A172 (cell line): ENCODE measurements at regions not wholly inside any gene's neighbourhood (a gene's known extent, or its start where the extent isn't known, plus 50 kb on each side); places are given as distances from the start of the nearest gene placed in this dataset.

Experiments used
- DNase-seq: peaks from one replicate; pipeline ENCODE4 v3.0.0-alpha.2; 2015; ENCODE audit warnings: low spot score

DNA sequence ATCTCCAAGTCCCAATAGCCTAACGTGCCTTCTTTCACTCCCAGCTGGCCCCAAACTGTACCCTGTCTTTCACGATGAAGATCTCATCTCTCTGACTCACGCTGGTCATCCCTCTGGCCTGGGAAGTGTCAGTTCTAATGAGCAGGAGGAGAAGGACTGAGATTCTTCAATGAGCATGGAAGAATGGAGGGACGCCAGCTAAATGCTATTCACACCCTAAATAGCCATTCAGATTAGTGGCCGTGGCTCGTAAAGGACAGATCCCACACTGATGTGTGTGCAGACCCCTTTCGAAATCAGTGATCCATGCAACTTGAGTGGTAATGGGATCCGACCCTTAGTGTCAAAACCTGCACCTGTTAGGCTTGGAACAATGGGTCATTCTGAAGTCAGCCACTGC, 75.9 kb upstream of the SMYD2 start:
- DNase-seq: no peak

- DNase-seq: no peak
Observed at GRCh38 chr1:214208460-214208859, 72.5 kb upstream of the SMYD2 start.

DNA sequence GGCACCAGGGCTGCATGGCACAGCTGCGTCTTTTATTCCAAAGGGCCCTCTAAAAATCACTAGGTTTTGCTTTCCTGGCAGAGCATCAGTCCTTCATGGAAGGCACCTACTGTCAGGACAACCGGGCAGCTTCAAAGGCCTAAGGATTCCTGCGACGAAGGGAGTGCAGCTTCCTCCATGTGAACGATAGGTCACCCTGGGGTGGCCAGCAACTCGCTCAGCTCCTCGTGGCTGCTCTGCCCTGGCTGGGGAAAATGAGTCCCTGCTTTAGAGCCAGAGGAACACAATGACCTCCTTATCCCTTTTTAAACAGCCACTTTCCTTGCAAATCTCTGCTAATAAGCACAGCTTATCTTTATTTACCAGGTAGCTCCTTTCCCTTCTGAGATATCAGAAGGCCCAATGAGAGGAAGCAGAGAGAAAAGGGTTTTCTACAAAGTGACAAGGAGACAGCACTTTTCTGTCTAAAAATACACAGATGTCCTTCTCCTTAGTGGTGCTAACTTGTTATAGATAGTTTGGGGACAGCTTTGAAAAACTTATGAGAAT, 71.6 kb upstream of the SMYD2 start:
- no peak for DNase-seq

DNA sequence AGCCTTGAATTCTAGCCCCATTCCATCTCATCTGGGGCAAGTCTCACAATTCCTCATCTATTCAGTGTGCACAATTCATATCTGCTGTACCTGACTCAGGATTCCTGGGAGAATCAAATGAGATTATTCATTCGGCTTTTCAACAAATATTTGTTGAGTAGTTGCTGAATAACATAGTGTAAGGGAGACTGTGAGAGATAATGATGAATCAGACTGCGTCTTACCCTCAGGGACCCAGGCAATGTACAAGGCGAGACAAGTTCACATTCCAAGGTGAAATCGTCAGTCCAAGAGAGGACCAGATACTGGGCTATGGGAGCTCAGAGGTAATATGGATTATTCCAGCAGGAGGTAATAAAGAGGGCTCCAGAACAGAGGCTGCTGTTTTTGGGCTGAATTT, 67.8 kb upstream of the SMYD2 start:
- DNase-seq: peak; percentile 46

DNA sequence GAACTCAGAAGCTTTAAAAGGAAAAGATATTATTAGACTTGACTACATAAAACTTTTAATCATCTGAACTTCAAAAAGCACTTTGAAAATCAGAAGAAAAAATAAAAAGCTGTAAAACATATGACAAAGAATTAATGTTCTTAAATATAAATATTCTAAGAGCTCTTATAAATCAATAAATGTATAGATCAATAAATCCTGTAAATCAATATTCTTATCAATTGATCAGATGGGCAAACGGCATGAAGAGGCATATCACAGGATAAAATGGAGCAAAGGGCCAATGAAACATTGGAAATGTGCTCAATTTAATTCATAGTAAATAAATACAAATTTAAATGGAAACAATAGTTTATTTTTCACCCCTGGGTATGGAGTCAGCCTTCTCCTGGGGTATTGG, 66.1 kb upstream of the SMYD2 start:
- DNase-seq: no peak

DNA sequence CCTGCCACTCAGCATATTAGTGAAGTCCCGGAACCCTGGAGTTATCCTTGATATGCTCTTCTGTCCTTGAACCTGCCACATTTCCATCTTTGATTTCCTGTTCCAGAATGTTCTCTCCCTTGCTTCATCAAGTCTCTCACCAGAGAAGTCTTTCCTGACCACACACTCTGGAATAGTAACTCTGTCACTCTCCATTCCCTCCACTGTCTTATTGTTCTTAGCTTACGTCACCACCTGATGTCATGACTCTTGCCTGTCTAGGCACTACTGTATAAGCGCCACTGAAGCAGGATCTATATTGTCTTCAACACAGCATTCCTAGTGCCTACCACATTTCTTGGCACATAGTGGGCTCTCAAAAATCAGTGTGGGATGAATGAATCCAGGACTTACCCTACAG, 65.4 kb upstream of the SMYD2 start:
- no peak for DNase-seq

DNA sequence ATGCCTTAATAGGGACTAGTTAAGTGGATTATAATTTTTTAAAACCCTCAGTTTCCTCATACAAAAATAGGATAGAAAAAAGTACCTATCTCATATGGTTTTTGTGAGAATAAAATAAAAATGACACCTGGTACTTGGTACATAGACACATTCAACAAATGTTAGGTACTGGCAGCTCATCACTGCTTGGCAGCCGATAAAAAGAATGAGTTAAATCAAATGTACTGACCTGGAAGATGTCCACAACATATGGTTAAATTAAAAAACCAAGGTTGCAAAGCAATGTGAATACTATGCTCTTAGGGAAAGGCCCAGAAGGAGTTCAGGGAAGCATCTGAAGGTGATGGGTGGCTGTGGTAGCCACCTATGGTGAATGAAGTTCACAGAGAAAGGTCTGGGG, 64.9 kb upstream of the SMYD2 start:
- no peak for DNase-seq

GRCh38 chr1:214216779-214217178, 64.2 kb upstream of the SMYD2 start:
- DNase-seq: no peak

DNA sequence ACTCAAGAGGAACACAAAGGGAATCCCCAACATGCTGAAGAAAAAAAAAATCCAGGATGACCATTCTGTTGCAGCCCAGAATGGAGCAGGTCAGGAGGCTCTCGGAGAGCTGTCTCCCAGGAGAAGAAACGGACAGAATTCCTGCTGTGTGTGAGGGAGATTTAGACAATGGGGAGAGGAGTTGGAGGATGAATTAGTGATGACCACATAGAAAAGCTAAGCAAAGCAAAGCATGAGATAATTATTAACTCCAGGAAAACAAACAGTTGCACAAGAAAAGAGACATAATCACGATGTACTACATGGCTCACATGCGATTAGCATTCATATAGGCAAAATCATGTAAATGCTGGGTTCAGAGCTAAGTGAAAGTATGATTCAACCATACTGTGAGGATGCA, 61.1 kb upstream of the SMYD2 start:
- DNase-seq: no peak

DNA sequence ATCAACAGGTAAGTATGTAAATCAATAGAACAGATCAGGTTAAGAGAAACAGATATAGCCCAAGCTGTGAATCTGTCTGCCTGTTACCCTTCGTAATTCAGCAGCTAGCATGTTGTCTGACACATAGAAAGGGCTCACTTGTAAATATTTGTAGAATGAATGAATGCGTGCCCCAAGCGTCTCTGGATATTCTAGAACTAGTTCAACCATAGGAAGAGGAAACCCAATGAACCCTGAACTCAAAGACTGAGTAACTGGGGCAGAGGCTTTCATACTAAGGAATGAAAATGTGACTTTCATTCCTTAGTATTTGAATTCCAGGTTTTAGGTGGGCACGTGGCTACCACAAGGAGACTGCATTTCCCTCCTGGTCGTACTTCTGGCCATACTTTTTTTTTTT, 60.1 kb upstream of the SMYD2 start:
- no peak for DNase-seq

- peak; percentile 18 for DNase-seq
Observed at GRCh38 chr1:214224611-214225354, 56.2 kb upstream of the SMYD2 start.

- DNase-seq: no peak
Observed at GRCh38 chr1:214228976-214229375, 52.0 kb upstream of the SMYD2 start.

- DNase-seq: no peak
Observed at GRCh38 chr1:214229736-214230135, 51.2 kb upstream of the SMYD2 start.
